Aorta (tissue), 5 donors: ENCODE measurements at regions not wholly inside any gene's neighbourhood (a gene's known extent, or its start where the extent isn't known, plus 50 kb on each side); places are given as distances from the start of the nearest gene placed in this dataset.
"Not testable (repeated sequence)": the region's sequence is repeated elsewhere in the genome, so short reads cannot be mapped to it uniquely, and the experiment has no call there.

ENCODE experiments used
- ATAC-seq: fragments of 200-7000 bp; cut with Tn5 transposase; one replicate; pipeline ENCODE4 v1.9.1; 2022; ENCODE audit warnings: moderate library complexity; ENCODE audit not compliant: low FRiP score
- DNase-seq, 2 donors: peaks; one replicate each; pipeline ENCODE4 v3.0.0-alpha.2; 2020
- H3K27ac ChIP-seq, 2 donors: one replicate each; pipeline ENCODE4 v1.5.1; 2013; ENCODE audit warnings: low read length in 2 of 2, mild to moderate bottlenecking in 2 of 2, moderate library complexity in 2 of 2, control low read depth in 1 of 2, inconsistent platforms in 1 of 2, low read depth in 1 of 2
- H3K27me3 ChIP-seq, 2 donors: one replicate each; pipeline ENCODE4 v1.6.1; 2013; ENCODE audit warnings: control low read depth in 1 of 2, low read length in 1 of 2, mild to moderate bottlenecking in 1 of 2, moderate library complexity in 1 of 2; ENCODE audit not compliant: insufficient read depth in 2 of 2, control insufficient read depth in 1 of 2
- H3K36me3 ChIP-seq, 2 donors: one replicate each; pipeline ENCODE4 v1.6.1; 2013; ENCODE audit warnings: control low read depth in 1 of 2, low read length in 1 of 2, mild to moderate bottlenecking in 1 of 2; ENCODE audit not compliant: insufficient read depth in 2 of 2, control insufficient read depth in 1 of 2
- H3K4me1 ChIP-seq, 2 donors: one replicate each; pipeline ENCODE4 v1.6.1; 2013; ENCODE audit warnings: low read length in 2 of 2, control low read depth in 1 of 2, mild to moderate bottlenecking in 1 of 2, moderate library complexity in 1 of 2; ENCODE audit not compliant: insufficient read depth in 2 of 2, control insufficient read depth in 1 of 2
- H3K4me3 ChIP-seq, 2 donors: one replicate each; pipeline ENCODE4 v1.5.1; 2013; ENCODE audit warnings: low read length in 2 of 2, control low read depth in 1 of 2, mild to moderate bottlenecking in 1 of 2
- H3K9me3 ChIP-seq: one replicate; pipeline ENCODE4 v1.6.1; 2013; ENCODE audit warnings: mild to moderate bottlenecking, low read length; ENCODE audit not compliant: control insufficient read depth
- WGBS, 2 donors: extraction: QIAGEN DNeasy Blood & Tissue Kit; methylation state at CpG; one replicate each; pipeline ENCODE4 v1.1.7; 2013; 5-methylcytosine and 5-hydroxymethylcytosine counted together
- intact Hi-C, 2 donors: fragments of 100-400 bp; cut with DNase I; formaldehyde crosslinking; loops; one replicate each; pipeline versions ENCODE4 v1.14.2 to v1.15.0; 2022
- donor health status: healthy with polysubstance abuse.
- donor health status: Bipolar disorder and iron deficiency.
- donor health status: DM: no; HTN: no; CAD: no.
- donor health status: DM: no; HTN: no; CAD: no.
- donor health status: DM: yes; HTN: yes; CAD: no.

DNA sequence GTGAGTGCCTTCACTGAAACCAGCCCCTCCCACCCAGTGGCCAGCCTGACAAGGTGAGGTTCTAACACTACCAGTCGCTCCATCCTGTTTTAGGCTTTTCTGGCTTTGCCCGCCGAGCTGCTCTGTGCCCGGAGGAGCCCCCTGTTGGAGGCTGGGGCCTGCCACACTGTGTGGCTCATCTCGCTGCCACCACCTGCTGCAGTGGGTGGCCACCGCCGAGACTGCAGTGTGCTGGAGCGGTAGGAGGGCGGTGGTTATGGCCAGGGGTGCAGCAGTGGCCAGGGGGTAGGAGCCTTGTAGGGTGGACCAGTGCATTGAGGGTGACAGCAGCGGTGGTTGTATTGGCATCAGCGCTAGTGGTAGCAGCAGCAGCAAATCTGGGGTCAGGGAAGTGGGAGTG, 74.7 kb upstream of the PCAT7 start:
- Histone ChIP-seq H3K9me3 (no peaks in the 10 kb centered on the region), H3K4me1 (no peaks in the 10 kb centered on the region), H3K27ac (no peak overlapping the region), H3K27me3 (no peaks in the 10 kb centered on the region), H3K4me3 (no peak overlapping the region), H3K36me3 (no peaks in the 10 kb centered on the region)
- DNase-seq = no peak
- intact Hi-C loops = no loop called here
- ATAC-seq = no peak
- WGBS, 2 donors = 87 to 98% methylated on average over 10 to 11 of the region's 11 CpGs

- no peak overlapping the region for H3K27ac ChIP-seq
- no peaks in the 10 kb centered on the region for H3K27me3 ChIP-seq
- WGBS, 2 donors = 87 to 88% methylated on average over 4 of the region's 4 CpGs
- intact Hi-C loops = no loop called here
- H3K4me1 ChIP-seq = no peaks in the 10 kb centered on the region
- no peaks in the 10 kb centered on the region for H3K36me3 ChIP-seq
- no peak overlapping the region for H3K4me3 ChIP-seq
- ATAC-seq = no peak
- no peaks in the 10 kb centered on the region for H3K9me3 ChIP-seq
- DNase-seq = no peak
These were observed 72.8 kb upstream of the PCAT7 start for GRCh38 chr9:94482110-94482509.

GRCh38 chr9:94490465-94490864, 64.4 kb upstream of the PCAT7 start:
- WGBS, 2 donors = 17 to 32% methylated on average over 1 of the region's 1 CpG
- no peaks in the 10 kb centered on the region for H3K4me1 ChIP-seq
- H3K27me3 ChIP-seq = no peaks in the 10 kb centered on the region
- DNase-seq = no peak
- H3K27ac ChIP-seq = no peak overlapping the region
- H3K4me3 ChIP-seq = no peak overlapping the region
- H3K36me3 ChIP-seq = no peaks in the 10 kb centered on the region
- peaks cover 1% of the 10 kb centered on the region for H3K9me3 ChIP-seq
- no peak for ATAC-seq
- intact Hi-C loops = no loop called here

- ATAC-seq, intact Hi-C loops, H3K4me3 ChIP-seq, H3K9me3 ChIP-seq, H3K4me1 ChIP-seq, H3K27me3 ChIP-seq, H3K27ac ChIP-seq, DNase-seq, H3K36me3 ChIP-seq: not testable (repeated sequence)
- 63 to 77% methylated on average over 6 of the region's 6 CpGs for WGBS, 2 donors
These were observed 62.8 kb upstream of the PCAT7 start for GRCh38 chr9:94492125-94492524.

DNA sequence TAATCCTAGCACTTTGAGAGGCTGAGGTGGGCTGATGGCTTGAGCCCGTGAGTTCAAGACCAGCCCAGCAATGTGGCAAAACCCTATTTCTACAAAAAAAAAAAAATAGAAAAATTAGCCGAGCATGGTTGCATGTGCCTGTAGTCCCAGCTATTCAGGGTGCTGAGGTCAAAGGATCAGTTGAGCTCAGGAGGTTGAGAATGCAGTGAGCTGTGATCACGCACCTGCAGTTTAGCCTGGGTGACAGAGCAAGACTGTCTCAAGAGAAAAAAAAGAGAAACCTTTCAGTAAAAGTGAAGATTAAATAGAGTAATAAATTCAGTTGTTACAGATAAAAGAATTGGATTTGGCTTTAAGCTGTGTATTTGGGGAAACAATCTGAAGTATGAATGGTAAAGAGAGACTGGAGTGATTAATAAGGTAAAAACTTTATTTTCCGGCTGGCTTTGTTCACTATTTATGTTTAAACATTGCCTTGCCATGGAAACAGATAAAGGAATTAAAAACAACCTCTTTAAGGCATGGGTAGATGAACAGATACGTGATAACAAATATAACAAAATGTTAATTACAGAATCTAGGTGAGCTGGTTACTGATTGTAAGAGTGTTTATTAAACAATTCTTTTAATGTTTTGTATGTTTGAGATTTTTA, 56.0 kb upstream of the PCAT7 start:
- 43 to 61% methylated on average over 5 of the region's 5 CpGs for WGBS, 2 donors
- no peak for ATAC-seq

GRCh38 chr9:94504358-94504757, 50.5 kb upstream of the PCAT7 start:
- Histone ChIP-seq H3K27me3 (peaks cover 0 to 1% of the 10 kb centered on the region in 2 donors), H3K27ac (no peak overlapping the region), H3K4me1 (no peaks in the 10 kb centered on the region), H3K9me3 (no peaks in the 10 kb centered on the region), H3K36me3 (no peaks in the 10 kb centered on the region), H3K4me3 (no peak overlapping the region)
- ATAC-seq = no peak
- intact Hi-C loops = no loop called here
- WGBS, 2 donors = 76 to 82% methylated on average over 3 of the region's 3 CpGs
- DNase-seq = no peak

More for the DNA sequence above, 56.0 kb upstream of the PCAT7 start:
- no peak for DNase-seq
- Histone ChIP-seq H3K9me3 (no peaks in the 10 kb centered on the region), H3K4me3 (no peak overlapping the region), H3K27ac (no peak overlapping the region), H3K27me3 (peaks cover 0 to 1% of the 10 kb centered on the region in 2 donors), H3K4me1 (no peaks in the 10 kb centered on the region), H3K36me3 (no peaks in the 10 kb centered on the region)
- intact Hi-C loops = no loop called here
